Smooth muscle cell (in vitro differentiated cells): ENCODE measurements at regions not wholly inside any gene's neighbourhood (a gene's known extent, or its start where the extent isn't known, plus 50 kb on each side); places are given as distances from the start of the nearest gene placed in this dataset.

ENCODE experiments used
- DNase-seq: peaks from one replicate; lab custom pipeline; 2025; ENCODE audit not compliant: unreplicated experiment; lab: John Stamatoyannopoulos, UW
- H2AFZ ChIP-seq: fragments of 200-600 bp; sonication (generic); 2 replicates; pipeline ENCODE4 v1.6.0; 2016; ENCODE audit warnings: antibody characterized with exemption, low read depth, mild to moderate bottlenecking
- H3F3A ChIP-seq: fragments of 200-600 bp; sonication (generic); 2 replicates; pipeline ENCODE4 v1.6.0; 2017; ENCODE audit warnings: antibody characterized with exemption, low read depth
- H3K27ac ChIP-seq: fragments of 200-600 bp; sonication (generic); 2 replicates; pipeline ENCODE4 v1.5.1; 2016; ENCODE audit warnings: low read depth, mild to moderate bottlenecking
- H3K27me3 ChIP-seq: fragments of 200-600 bp; sonication (generic); 2 replicates; pipeline ENCODE4 v1.6.1; 2016; ENCODE audit warnings: low read depth, mild to moderate bottlenecking
- H3K36me3 ChIP-seq: fragments of 200-600 bp; sonication (generic); 2 replicates; pipeline ENCODE4 v1.5.1; 2016; ENCODE audit warnings: low read depth
- H3K4me1 ChIP-seq: fragments of 200-600 bp; sonication (generic); 2 replicates; pipeline ENCODE4 v1.5.1; 2016; ENCODE audit warnings: low read depth
- H3K4me2 ChIP-seq: fragments of 200-600 bp; sonication (generic); 2 replicates; pipeline ENCODE4 v1.6.0; 2016; ENCODE audit warnings: mild to moderate bottlenecking
- H3K4me3 ChIP-seq: fragments of 200-600 bp; sonication (generic); 2 replicates; pipeline ENCODE4 v1.5.1; 2016; ENCODE audit warnings: mild to moderate bottlenecking
- H3K79me2 ChIP-seq: fragments of 200-600 bp; sonication (generic); 2 replicates; pipeline ENCODE4 v1.6.0; 2016; ENCODE audit warnings: low read depth, mild to moderate bottlenecking
- H3K9ac ChIP-seq: fragments of 200-600 bp; sonication (generic); 2 replicates; pipeline ENCODE4 v1.6.0; 2016; ENCODE audit warnings: low read depth
- H3K9me3 ChIP-seq: fragments of 200-600 bp; sonication (generic); replicated peaks from 2 replicates; pipeline ENCODE4 v1.5.1; 2016; ENCODE audit warnings: low read depth
- H4K20me1 ChIP-seq: fragments of 200-600 bp; sonication (generic); 2 replicates; pipeline ENCODE4 v1.6.0; 2016; ENCODE audit warnings: low read depth
- WGBS: methylation state at CpG from one replicate; pipeline ENCODE4 v1.1.7; 2016; ENCODE audit warnings: low lambda C conversion rate; 5-methylcytosine and 5-hydroxymethylcytosine counted together
- TF ChIP-seq, protein P1 (sequence below): fragments of 200-600 bp; sonication (generic); IDR thresholded peaks from 2 replicates; pipeline ENCODE4 v1.5.1; 2017; ENCODE audit warnings: borderline replicate concordance, mild to moderate bottlenecking, antibody characterized with exemption; ENCODE audit not compliant: insufficient read depth, poor library complexity, severe bottlenecking

- 68% methylated on average over 9 of the region's 9 CpGs for WGBS
- Histone ChIP-seq H3K9me3 (no peaks in the 10 kb centered on the region), H3K27ac (peak overlapping the region; percentile 91), H2AFZ (peak overlapping the region; percentile 71), H3K79me2 (no peaks in the 10 kb centered on the region), H3K4me1 (peaks cover 5% of the 10 kb centered on the region), H4K20me1 (no peaks in the 10 kb centered on the region), H3K27me3 (no peaks in the 10 kb centered on the region), H3K4me2 (peak overlapping the region; percentile 62), H3F3A (peaks cover 5% of the 10 kb centered on the region), H3K9ac (peak overlapping the region; percentile 52), H3K36me3 (no peaks in the 10 kb centered on the region), H3K4me3 (no peak overlapping the region)
- no peak for DNase-seq
- TF ChIP-seq, protein P1, sequence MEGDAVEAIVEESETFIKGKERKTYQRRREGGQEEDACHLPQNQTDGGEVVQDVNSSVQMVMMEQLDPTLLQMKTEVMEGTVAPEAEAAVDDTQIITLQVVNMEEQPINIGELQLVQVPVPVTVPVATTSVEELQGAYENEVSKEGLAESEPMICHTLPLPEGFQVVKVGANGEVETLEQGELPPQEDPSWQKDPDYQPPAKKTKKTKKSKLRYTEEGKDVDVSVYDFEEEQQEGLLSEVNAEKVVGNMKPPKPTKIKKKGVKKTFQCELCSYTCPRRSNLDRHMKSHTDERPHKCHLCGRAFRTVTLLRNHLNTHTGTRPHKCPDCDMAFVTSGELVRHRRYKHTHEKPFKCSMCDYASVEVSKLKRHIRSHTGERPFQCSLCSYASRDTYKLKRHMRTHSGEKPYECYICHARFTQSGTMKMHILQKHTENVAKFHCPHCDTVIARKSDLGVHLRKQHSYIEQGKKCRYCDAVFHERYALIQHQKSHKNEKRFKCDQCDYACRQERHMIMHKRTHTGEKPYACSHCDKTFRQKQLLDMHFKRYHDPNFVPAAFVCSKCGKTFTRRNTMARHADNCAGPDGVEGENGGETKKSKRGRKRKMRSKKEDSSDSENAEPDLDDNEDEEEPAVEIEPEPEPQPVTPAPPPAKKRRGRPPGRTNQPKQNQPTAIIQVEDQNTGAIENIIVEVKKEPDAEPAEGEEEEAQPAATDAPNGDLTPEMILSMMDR: no peak
These were observed 201.0 kb upstream of the ZNF217 start for GRCh38 chr20:53794529-53795115.

DNA sequence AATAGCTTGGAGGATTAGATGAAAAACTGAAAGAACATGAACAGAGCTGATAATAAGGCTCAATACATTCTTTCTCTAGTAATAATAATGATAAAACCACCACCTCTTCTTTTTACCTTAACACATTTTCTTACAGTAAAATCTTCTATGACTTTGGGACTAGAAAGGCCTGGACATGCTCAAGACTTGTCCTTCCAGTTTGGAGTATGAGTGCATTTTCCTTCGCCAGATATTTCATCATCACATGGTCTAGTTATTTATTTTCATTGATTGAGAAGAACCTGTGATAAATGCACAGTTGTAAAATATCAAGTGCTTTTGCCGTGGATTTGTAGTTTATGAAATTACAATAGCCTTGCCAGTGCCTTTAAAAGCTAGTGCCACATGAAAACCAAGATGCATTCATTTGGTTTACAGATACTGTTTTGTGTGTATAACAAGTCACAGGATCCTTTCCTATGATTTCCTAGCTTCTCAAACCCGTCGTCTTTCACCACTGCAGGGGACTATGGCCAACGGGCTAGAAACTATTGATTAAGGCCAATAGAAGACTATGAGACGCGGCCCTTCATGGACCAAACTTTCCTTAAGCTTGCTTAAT, 200.2 kb upstream of the ZNF217 start:
- H2AFZ ChIP-seq: no peak overlapping the region
- H3K4me2 ChIP-seq: no peak overlapping the region
- 94% methylated on average over 7 of the region's 7 CpGs for WGBS
- H3K36me3 ChIP-seq: no peaks in the 10 kb centered on the region
- no peak for DNase-seq
- H3K27ac ChIP-seq: peak overlapping the region; percentile 91
- no peaks in the 10 kb centered on the region for H3K79me2 ChIP-seq
- no peaks in the 10 kb centered on the region for H3K9me3 ChIP-seq
- no peaks in the 10 kb centered on the region for H4K20me1 ChIP-seq
- no peak overlapping the region for H3K4me3 ChIP-seq
- H3F3A ChIP-seq: peaks cover 5% of the 10 kb centered on the region
- TF ChIP-seq, protein P1: no peak
- peaks cover 8% of the 10 kb centered on the region for H3K4me1 ChIP-seq
- H3K27me3 ChIP-seq: no peaks in the 10 kb centered on the region
- peak overlapping the region; percentile 35 for H3K9ac ChIP-seq

DNA sequence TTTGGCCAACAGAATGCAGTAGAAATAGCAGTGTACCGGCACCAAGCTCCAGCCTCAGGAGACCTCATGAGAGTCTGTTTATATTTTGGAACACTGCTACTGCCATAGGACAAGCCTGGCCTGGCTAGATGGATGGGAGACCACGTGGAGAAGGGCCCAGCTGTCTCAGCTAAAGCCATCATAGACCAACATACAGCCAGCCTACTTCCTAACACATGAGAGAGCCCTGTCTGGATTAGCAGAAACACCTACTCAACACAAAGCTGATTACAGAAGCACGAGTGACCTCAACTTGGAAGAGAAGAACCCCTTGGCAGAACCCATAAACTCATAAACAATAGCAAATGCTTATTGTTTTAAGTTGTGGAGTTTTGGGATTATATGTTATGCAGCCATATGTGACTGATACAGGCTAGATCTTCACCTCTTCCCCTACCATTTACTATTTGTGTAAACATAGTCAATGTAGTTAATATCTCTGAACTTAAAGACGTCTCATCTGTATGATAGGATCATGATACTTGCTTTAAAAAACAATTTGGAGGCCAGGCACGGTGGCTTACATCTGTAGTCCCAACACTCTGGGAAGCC, 199.4 kb upstream of the ZNF217 start:
- Histone ChIP-seq H3K36me3 (no peaks in the 10 kb centered on the region), H3K9me3 (no peaks in the 10 kb centered on the region), H2AFZ (no peak overlapping the region), H3K79me2 (no peaks in the 10 kb centered on the region), H4K20me1 (no peaks in the 10 kb centered on the region), H3K27me3 (no peaks in the 10 kb centered on the region), H3K9ac (no peak overlapping the region), H3F3A (peaks cover 5% of the 10 kb centered on the region), H3K4me2 (no peak overlapping the region), H3K4me3 (no peak overlapping the region), H3K4me1 (peaks cover 8% of the 10 kb centered on the region), H3K27ac (peak overlapping the region; percentile 91)
- 83% methylated on average over 5 of the region's 5 CpGs for whole genome bisulfite sequencing
- TF ChIP-seq, protein P1: no peak
- DNase-seq: no peak
